Non-pigmented ciliary epithelial cell (primary cell): ENCODE measurements at regions not wholly inside any gene's neighbourhood (a gene's known extent, or its start where the extent isn't known, plus 50 kb on each side); places are given as distances from the start of the nearest gene placed in this dataset.

Experiments
- DNase-seq: peaks from one replicate; pipeline ENCODE4 v3.0.0-alpha.2; 2010; ENCODE audit warnings: low read depth

DNA sequence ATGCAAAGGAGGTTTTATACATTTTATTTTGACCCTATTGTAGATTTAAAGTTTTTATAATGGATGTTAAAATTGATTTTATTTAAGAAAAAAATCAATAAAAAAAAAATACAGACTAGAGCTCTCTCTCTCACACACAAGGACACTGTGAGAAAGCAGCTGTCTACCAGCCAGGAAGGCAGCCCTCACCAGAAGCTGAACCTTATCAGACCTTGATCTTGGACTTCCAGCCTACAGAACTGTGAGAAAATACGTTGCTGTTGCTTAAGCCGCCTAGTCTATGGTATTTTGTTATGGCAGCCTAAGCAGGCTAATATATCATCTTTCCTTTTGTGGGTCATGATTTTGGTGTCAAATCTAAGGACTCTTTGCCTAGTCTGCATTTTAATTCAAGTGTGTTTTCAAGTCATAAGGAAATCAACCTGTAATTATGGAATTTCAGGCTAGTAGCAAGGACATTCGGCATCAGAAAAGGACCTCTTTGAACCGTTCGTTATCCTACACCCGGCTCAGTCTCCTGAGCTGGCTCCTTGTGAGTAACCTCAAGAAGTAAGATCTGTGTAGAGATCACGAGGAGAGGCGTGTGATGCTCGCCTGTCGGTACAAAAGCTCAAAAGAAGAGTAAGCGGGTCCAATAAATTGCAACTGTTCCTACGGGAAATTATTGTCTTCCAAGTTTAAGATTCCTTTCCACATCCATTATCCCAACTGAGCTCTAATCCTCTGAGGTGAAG is 98.2 kb downstream of the PDCL3 start:
- DNase-seq = no peak

DNA sequence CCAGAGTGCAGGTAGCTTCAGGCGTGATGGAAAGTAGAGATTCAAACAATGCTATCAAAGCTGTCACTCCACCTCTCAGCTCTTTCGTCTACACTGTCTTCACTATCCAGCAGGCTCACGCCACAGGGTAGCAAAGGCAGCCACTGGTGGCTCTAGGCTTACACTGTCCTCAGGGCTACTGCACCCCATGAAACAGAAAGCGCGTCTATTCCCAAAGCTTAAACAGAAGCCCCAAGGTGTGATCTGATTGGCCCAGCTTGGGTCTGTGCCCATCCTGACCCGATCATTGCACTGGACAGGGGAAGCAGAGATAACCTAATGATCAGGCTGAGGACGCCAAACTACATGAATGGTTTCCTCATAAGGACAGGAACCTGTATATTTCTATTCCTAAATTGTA is 100.1 kb downstream of the PDCL3 start:
- no peak for DNase-seq

DNA sequence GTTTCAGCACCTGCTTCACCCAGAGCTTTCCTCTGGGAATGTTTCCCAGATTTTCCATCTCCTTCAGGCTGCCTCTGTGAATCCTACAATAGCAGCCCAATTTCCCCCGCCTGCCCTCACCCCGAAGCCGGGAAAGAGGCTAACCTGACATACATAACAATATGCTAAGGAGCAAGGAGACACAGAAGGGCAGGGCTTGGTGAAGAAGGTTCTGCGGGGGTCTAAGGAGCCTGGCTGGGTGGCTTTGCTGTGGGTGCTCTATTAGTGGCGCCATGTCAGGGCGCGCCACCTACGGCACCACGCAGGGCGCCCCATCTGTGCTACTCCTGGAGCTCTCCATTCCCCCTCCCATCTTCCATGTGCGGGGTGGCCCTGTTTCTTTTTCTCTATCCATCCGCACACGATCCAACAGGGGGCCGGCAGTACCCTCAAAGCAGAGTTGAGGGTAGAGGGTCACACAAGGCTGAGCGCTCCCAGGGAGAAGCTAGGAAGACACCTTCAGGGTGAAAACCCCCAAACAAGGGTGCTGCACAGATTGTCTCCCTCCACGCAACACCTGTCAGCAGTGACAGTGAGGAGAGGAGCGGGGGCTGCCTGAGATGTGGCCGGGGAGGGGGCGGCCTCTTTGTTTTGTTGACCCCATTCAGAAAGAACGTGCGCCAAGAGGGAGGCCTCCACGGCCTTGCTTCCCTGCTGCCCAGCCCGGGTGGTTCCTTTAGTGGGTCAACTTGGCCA is 101.4 kb downstream of the PDCL3 start:
- no peak for DNase-seq

DNA sequence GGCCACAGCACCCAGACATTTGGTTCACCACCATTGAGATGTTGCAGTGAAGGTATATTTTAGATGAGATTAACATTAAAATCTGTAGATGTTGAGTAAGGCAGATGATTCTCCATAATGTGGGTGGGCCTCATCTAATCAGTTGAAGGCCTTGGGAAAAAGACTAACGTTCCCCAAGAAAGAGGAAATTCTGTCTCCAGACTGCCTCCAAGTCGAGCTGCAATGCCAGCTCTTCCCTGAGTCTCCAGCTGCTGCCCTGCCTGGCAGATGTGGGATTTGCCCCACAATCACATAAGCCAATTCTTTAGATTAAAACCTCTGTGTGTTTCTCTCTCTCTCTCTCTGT is 101.9 kb downstream of the PDCL3 start:
- no peak for DNase-seq

DNA sequence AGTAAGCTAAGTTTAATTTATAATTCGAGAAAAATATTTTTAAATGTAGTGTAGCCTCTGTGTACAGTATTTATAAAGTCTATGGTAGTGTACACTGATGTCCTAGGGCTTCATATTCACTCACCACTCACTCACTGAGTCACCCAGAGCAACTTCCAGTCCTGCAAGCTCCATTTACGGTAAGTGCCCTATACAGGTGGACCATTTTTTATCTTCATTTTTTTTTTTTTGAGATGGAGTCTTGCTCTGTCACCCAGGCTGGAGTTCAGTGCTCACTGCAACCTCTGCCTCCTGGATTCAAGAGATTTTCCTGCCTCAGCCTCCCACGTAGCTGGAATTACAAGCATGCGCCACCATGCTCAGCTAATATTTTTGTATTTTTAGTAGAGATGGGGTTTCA is 104.2 kb downstream of the PDCL3 start:
- DNase-seq = no peak

DNA sequence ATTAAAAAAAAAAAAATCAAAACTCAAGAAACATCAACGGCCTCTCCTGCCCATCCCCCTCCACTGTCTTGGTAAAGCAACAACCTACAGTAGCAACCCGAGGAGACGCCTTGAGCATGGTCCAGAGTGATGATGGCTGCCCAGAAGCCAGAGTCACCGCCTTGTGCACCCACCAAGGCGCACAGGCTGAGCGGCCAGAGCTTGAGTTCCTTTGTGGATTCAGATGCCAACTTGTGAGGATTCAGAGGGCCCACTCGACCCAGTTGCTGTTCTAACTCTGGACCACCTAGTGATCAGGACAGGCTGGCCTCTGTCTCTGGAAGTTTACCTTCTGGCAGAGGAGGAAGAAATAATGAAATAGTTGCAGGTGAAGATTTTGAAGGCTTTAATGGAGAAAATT is 105.0 kb downstream of the PDCL3 start:
- no peak for DNase-seq

DNA sequence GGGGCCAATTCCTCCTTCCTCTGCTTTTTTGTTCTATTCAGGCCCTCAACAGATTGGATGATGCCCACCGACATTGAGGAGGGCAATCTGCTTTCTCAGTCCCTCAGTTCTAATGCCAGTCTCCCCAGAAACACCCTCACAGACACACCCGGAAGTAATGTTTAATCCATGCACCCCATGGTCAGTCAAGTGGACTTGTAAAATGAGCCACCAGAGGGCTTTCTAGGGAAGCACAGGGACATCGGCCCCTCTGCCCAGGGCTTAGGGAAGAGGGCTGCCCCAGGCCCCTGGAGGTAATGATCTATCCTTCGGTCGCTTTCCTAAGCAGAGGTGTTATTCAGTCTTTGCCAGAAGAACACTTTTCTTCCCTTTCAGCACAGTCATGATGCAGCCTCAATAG is 107.4 kb downstream of the PDCL3 start:
- DNase-seq = no peak

DNA sequence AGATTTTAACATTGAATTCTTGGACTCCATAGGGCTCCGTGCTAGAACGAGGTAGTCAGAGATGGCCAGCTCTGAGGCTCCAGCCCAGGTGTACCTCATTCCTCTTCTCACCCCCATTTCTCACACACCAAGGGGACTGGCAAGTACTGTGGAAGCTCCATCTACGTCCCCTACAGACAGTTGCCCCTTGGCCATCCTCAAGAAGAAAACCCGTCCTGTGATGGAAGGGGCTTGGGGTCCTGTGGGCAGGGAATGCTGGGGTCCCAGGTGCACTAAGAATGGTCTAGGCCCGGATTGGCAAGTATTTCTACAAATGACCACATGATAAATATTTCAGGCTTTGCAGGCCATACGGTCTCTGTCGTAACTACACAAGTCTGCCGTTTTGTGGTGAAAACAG is 110.3 kb downstream of the PDCL3 start:
- no peak for DNase-seq

DNA sequence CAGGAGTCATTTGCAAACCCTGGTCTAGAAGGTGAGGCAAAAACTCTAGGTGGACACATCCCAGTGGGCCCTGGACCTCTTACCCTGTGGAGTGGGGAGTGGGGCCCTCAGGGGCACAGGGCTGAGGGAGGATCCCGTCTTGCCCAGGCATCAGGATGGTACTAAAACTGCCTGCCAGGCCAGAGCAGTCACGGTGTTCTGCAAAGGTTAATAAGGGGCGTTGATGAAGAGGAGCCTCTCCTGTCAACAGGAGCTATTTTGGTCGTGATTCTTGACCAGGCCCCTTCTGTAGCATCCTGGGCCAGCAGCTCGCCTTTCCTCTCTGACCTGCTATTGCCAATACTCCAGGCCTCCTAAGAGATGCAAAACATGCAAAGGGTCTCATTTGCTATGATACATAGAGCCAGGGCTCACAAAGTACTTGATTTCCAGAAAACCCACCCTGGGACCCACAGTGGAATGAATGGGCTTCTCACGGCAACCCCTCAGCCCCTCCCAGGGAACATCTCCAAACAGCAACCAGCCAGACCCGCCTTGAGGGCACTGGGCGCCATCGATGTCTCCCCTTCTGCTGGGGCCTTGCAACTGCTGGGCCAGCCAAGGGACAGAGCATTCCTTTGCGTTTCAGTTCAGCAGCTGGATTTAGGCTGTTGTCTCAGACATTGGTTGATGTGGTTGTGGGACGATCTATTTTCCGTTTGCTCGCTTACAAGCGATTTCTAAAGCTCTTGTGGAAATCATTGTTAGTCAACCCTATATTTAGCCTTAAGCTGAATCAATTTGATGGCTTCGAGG is 111.1 kb downstream of the PDCL3 start:
- DNase-seq = no peak

DNA sequence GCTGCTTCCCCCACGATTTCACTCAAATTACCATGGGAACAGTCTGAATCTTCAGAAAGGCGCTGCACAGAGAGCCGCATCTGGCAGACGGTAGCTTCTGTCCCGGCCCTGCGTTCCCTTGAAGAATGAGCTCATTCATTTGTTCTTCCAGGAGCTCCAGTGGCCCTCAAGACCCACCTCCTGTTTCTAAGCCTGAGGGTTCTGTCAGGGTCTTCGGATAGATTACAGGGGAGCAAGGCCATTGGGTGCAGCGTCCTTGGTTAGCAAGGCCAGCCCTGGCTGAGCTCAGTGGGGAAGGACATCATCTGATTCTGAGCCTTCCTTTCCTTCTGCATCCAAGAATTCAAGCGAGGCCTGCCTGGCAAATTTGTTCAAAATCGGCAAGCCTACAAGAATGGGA is 111.9 kb downstream of the PDCL3 start:
- no peak for DNase-seq

DNA sequence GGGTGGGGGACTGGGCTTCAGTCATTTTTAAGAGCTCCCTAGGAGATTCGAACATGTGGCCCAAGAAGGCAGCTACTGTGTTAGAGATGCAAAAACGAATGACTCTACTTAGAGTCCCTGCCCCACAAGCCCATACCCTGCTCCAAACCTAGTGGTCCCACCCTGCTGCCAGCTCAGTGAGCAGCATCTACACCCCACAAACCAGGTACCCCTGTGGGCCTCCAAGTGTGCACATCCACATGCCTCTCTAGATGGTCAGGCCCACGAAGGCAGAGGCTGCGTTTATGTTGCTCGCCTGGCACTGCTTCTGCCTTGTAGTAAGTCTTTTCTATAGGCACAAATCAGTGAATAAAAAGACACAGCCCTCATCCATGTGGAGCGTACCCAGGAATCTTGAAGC is 112.6 kb downstream of the PDCL3 start:
- DNase-seq = no peak

DNA sequence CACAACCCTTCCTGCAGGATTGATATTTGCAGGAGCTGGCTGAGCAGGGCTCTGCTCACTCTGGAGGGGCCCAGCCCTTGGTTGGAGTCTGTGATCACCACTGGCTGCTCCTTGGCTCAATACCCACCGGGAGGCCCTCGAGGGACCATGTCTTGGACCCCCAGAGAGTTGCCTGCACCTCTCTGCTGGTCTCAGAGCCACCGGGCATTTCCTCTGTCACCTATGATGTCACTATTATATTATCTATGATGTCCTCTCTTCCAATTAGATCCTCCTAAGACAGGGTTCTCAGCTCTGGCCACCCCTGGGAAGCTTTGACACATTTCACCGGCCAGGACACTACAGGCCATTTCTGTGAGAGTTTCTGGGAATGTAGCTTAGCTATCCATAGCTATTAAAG is 113.1 kb downstream of the PDCL3 start:
- no peak for DNase-seq

DNA sequence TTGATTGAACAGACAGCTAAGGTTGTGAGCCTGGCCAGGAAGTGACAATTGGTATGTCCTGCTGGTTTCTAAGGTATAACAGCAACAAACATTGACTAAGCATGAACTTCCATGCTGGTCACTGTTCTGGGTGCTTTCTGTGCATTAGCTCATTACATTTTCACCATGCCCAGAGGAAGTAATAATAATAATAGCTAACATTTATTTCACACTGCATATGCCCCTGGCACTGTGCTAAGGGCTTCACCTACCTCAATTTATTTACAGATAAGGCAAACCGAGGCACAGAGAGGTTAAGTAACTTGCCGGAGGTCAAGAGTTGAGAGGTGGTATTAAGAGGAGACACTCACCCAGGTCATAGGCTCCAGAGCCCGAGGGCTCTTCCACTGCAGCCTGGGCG is 113.6 kb downstream of the PDCL3 start:
- no peak for DNase-seq

DNA sequence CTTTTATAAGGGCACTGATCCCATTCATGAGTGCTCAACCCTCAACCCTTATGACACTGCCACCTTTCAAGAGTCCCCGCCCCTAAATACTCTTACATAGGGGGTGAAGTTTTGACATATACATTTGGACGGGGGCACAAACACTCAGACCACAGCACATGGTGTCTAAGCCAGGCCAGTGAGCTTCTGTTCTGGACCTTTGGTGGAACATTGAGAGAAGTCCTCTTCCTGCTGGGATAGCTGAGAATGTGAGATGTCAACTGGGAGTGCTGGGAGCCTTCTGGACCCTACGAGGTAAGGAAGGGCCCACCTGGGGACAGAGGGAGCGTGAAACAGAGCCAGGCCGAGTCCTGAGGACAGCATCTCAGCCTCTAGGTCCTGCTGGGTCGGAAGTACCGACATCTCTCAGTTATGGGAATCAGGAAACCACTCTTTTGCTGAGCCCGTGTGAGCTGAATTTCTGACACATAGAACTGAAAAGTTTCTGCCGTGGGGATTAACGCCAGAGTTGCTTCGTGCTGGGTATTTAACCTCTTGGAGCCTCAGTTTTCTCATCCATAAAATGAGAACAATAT is 114.9 kb downstream of the PDCL3 start:
- no peak for DNase-seq

DNA sequence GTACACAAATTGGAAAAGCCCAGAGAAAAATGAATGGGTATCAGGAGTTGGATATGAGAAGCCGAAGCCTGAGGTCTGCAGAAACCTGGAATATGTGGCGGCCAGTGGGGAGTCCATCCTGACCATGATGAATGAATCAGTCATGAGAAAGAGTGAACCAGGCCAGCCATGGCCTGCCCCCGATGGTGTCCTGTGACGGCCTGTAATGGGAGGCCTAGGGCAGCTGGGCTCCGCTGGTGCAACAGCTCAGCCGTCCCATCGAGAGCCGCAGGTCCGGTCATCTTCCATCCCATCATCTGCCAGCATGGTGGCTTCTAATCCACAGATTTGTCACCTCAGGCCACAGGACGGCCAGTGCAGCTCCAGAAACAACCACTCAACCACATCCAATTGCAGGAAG is 116.4 kb downstream of the PDCL3 start:
- no peak for DNase-seq

DNA sequence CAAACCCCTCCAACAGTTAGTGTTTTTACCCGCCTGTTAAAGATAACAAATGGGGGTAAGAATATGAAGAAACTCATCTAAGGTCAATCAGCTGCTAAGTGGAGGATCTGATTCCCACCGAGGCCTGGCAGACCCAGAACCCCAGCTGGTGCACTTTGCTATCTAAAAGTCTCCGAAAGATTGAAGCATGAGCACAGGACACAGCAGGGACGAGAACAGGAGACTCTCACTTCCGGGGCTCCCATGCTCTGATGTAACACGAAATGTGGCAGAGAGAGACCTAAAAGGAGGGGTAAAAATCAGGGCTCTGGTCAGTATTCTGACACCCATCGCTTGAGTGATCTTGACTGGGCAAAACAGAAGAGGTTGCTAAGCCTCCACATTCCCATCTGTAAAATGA is 119.7 kb downstream of the PDCL3 start:
- no peak for DNase-seq

DNA sequence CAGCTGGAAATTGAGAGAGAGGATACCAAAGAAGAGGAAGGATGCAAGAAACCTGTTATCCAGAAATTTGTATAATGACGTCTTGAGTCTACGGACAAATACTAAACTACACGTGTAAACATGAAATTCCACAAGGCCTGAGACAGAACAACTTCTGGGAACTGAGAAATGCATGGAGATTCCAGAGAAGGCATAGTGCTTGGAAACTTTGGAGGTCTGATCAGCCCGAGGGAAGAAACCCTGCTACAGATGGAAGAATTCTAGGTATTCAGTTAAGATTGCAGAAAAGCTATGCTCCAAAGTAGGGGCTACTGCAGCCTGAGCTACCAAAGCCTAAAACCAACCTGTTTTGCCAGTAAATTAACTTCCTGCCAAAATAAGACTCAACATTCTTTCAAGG is 120.4 kb downstream of the PDCL3 start:
- DNase-seq = no peak

DNA sequence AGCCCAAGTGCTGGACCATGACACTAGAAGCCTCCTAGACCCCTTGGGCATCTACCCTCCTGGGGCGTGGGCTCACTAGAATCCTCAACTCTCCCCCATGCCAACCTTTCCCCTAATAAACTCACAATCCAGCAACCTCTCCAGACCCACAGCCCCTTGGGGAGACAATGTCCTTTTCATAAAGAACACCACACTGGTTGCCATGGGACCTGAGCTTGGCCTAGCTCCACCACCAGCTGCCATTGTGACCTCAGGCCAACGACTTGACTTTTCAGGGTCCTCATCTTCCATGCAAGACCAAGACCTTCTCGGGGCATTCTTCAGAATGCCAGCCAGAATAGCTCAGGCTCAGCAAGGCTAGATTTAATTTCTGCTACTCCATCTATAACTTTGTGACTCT is 128.1 kb upstream of the NPAS2 start:
- DNase-seq = no peak

DNA sequence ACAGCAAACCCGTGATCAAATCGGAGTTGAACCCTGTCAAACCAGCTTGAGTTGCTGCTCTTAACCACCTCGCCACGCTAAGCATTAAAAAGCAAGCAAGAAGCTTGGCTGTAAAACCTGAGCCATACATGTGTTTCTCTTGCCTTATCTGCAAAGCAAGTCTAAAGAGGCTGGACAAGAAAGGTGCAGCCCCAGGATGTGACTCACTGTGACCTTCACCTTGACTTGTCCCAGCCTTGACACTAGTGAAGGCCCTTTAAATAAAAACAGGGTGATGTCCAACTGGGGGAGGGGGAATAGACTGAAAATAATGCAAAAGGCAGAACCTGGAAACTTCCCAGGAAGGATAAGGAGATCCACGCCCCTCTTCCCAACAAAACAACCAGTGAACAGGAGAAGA is 127.6 kb upstream of the NPAS2 start:
- no peak for DNase-seq

DNA sequence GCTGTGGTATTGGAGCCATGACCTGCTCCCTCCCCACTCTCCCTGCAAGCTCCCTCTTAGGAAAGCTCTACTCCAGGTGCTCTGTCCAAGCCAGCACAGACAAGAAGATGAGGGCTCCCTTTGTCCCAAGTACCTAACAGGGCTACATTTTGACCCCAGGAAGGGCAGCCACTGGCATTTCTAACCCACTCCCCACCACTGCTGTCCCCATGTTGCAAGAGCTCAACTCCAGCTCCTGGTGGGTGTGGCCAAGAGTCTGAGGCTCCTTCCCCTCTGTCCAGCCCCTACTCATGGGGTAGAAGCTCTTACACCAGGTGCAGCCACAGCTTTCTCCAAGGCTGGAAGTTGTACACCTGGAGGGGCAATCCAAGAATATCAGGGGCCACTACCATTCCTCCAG is 127.0 kb upstream of the NPAS2 start:
- no peak for DNase-seq

DNA sequence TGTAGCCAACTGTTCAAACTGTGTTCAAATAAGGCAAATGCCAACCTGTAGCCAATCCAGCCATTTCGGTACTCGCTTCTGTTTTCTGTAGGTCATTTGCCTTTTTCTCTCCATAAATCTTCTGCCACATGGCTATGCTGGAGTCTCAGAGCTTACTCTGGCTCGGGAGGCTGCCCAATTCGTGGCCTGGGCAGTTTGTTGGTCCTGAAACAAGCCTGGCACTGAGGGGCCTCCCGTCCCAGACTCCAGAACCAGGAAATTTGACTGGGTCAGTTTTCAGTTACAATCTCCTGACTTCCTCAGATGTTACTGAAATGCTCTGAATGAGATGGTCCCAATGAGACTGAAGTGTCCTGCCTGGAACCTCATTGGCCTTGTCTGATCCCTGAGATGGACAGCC is 120.8 kb upstream of the NPAS2 start:
- no peak for DNase-seq

DNA sequence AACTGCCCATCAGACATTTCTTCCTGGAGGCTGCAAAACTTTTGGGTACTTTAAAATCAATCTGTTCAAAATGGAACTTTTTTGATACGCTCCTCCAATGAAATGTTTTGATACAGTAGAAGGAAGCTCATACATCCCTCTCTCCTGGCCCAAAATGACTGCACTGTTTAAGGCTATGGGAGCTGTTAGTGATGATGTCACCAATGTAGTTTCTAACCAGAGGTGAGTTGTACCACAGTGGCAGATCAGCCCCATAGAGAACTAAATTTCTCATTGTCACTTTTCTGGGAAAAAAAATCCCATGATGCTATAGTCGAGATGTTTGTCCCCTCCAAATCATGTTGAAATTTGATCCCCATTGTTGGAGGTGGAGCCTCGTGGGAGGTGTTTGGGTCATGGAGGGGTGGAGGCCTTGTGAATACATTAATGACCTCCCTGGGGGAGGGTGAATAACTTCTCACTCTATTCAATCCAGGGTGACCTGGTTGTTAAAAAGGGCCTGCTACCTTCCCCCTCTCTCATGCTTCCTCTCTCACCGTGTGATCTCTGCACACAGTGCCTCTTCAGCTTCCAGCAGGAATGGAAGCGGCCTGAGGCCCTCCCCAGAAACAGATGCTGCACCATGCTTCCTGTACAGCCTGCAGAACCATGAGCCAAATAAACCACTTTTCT is 117.4 kb upstream of the NPAS2 start:
- DNase-seq = no peak
